ENCODE measurements at regions not wholly inside any gene's neighbourhood (a gene's known extent, or its start where the extent isn't known, plus 50 kb on each side); places are given as distances from the start of the nearest gene placed in this dataset.
"Not testable (repeated sequence)": the region's sequence is repeated elsewhere in the genome, so short reads cannot be mapped to it uniquely, and the experiment has no call there.

- no peak for DNase-seq (ENCODE audit: low read depth)
Measured at GRCh38 chr3:23135026-23135785, 67.9 kb upstream of the UBE2E2 start.

GRCh38 chr3:23136054-23136453 lies 67.1 kb upstream of the UBE2E2 start:
- no peak for DNase-seq (ENCODE audit: low read depth)

GRCh38 chr3:23144051-23144450 lies 59.1 kb upstream of the UBE2E2 start:
- DNase-seq (ENCODE audit: low read depth) = not testable (repeated sequence)

GRCh38 chr3:23146163-23146562 lies 57.0 kb upstream of the UBE2E2 start:
- no peak for DNase-seq (ENCODE audit: low read depth)

GRCh38 chr3:23152989-23153388 lies 50.1 kb upstream of the UBE2E2 start:
- DNase-seq (ENCODE audit: low read depth) = no peak

All from T follicular helper cell (primary cell).